Loucy (cell line): ENCODE measurements at regions not wholly inside any gene's neighbourhood (a gene's known extent, or its start where the extent isn't known, plus 50 kb on each side); places are given as distances from the start of the nearest gene placed in this dataset.
A peak's percentile ranks its signal among the peaks of the same experiment; 100 is the strongest.

Source experiments
- H2AFZ ChIP-seq: fragments of 200-600 bp; sonication (generic); 2 replicates; pipeline ENCODE4 v1.6.0; 2016; ENCODE audit warnings: antibody characterized with exemption, mild to moderate bottlenecking, low read length, moderate library complexity
- H3F3A ChIP-seq: fragments of 200-600 bp; 2 replicates; pipeline ENCODE4 v1.6.0; 2016; ENCODE audit warnings: antibody characterized with exemption, low read depth, mild to moderate bottlenecking
- H3K27me3 ChIP-seq: fragments of 200-600 bp; sonication (generic); 2 replicates; pipeline ENCODE4 v1.6.1; 2014; ENCODE audit warnings: low read length, mild to moderate bottlenecking; ENCODE audit not compliant: insufficient read depth, poor library complexity, severe bottlenecking
- H3K36me3 ChIP-seq: fragments of 200-600 bp; sonication (generic); 2 replicates; pipeline ENCODE4 v1.6.1; 2016; ENCODE audit warnings: low read length; ENCODE audit not compliant: insufficient read depth
- H3K4me1 ChIP-seq: fragments of 200-600 bp; sonication (generic); 2 replicates; pipeline ENCODE4 v1.5.1; 2014; ENCODE audit warnings: low read length, mild to moderate bottlenecking; ENCODE audit not compliant: insufficient read depth, poor library complexity, severe bottlenecking
- H3K4me2 ChIP-seq: fragments of 200-600 bp; sonication (generic); 2 replicates; pipeline ENCODE4 v1.6.0; 2014; ENCODE audit warnings: antibody characterized with exemption, low read length, low read depth, mild to moderate bottlenecking; ENCODE audit not compliant: poor library complexity, severe bottlenecking
- H3K4me3 ChIP-seq: fragments of 200-600 bp; sonication (generic); 2 replicates; pipeline ENCODE4 v1.5.1; 2014; ENCODE audit warnings: low read length, mild to moderate bottlenecking, mixed read lengths; ENCODE audit not compliant: poor library complexity, severe bottlenecking
- H3K79me2 ChIP-seq: fragments of 200-600 bp; sonication (generic); 2 replicates; pipeline ENCODE4 v1.6.1; 2014; ENCODE audit warnings: low read length; ENCODE audit not compliant: insufficient read depth
- H3K9ac ChIP-seq: fragments of 200-600 bp; sonication (generic); 2 replicates; pipeline ENCODE4 v1.6.0; 2014; ENCODE audit warnings: mild to moderate bottlenecking, low read depth, low read length, moderate library complexity; ENCODE audit not compliant: poor library complexity, severe bottlenecking
- H3K9me2 ChIP-seq: fragments of 200-600 bp; sonication (generic); replicated peaks from 2 replicates; pipeline ENCODE4 v1.6.1; 2016; ENCODE audit warnings: low read depth, low read length, mixed read lengths
- H3K9me3 ChIP-seq: fragments of 200-600 bp; sonication (generic); 2 replicates; pipeline ENCODE4 v1.6.1; 2014; ENCODE audit warnings: mild to moderate bottlenecking, antibody characterized with exemption, low read length, low read depth; ENCODE audit not compliant: insufficient read depth
- H4K20me1 ChIP-seq: fragments of 200-600 bp; sonication (generic); 2 replicates; pipeline ENCODE4 v1.6.0; 2014; ENCODE audit warnings: antibody characterized with exemption, low read length, mild to moderate bottlenecking; ENCODE audit not compliant: insufficient read depth, poor library complexity, severe bottlenecking
- EZH2phosphoT487 ChIP-seq: fragments of 200-600 bp; IDR thresholded peaks from 2 replicates; pipeline ENCODE4 v1.6.1; 2018; ENCODE audit warnings: antibody characterized with exemption, mild to moderate bottlenecking, moderate library complexity, borderline replicate concordance
- TF ChIP-seq, protein P1 (sequence below): fragments of 200-600 bp; sonication (generic); conservative IDR thresholded peaks from 2 replicates; pipeline ENCODE4 v1.5.1; 2014; ENCODE audit warnings: mild to moderate bottlenecking, antibody characterized with exemption, low read length

DNA sequence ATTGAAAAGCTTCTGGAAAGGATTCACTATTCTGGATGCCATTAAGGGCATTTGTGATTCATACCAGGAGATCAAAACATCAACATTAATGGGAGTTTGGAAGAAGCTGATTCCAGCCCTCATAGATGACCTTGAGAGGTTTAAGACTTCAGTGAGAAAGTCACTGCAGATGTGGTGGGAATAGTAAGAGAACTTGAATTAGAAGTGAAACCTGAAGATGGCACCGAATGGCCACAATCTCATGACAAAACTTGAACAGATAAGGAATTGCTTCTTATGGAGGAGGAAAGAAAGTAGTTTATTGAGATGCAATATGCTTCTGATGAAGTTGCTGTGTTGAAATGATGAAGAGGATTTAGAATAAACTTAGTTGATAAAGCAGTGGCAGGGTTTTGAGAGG, 254.6 kb upstream of the SLC24A2 start:
- peak overlapping the region; percentile 36 for H3K4me3 ChIP-seq
- H2AFZ ChIP-seq, result peak overlapping the region; percentile 91
- peaks cover 27% of the 10 kb centered on the region for H3K4me1 ChIP-seq
- H3K27me3 ChIP-seq, result no peaks in the 10 kb centered on the region
- H3K9me3 ChIP-seq, result no peaks in the 10 kb centered on the region
- H3F3A ChIP-seq, result no peaks in the 10 kb centered on the region
- peak overlapping the region; percentile 52 for H3K9ac ChIP-seq
- H4K20me1 ChIP-seq, result no peaks in the 10 kb centered on the region
- no peaks in the 10 kb centered on the region for H3K36me3 ChIP-seq
- H3K9me2 ChIP-seq, result no peaks in the 10 kb centered on the region
- H3K79me2 ChIP-seq, result no peaks in the 10 kb centered on the region
- peak overlapping the region; percentile 73 for H3K4me2 ChIP-seq
- TF ChIP-seq, protein P1, sequence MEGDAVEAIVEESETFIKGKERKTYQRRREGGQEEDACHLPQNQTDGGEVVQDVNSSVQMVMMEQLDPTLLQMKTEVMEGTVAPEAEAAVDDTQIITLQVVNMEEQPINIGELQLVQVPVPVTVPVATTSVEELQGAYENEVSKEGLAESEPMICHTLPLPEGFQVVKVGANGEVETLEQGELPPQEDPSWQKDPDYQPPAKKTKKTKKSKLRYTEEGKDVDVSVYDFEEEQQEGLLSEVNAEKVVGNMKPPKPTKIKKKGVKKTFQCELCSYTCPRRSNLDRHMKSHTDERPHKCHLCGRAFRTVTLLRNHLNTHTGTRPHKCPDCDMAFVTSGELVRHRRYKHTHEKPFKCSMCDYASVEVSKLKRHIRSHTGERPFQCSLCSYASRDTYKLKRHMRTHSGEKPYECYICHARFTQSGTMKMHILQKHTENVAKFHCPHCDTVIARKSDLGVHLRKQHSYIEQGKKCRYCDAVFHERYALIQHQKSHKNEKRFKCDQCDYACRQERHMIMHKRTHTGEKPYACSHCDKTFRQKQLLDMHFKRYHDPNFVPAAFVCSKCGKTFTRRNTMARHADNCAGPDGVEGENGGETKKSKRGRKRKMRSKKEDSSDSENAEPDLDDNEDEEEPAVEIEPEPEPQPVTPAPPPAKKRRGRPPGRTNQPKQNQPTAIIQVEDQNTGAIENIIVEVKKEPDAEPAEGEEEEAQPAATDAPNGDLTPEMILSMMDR, result peak; percentile 43
- TF ChIP-seq EZH2phosphoT487, result no peak

DNA sequence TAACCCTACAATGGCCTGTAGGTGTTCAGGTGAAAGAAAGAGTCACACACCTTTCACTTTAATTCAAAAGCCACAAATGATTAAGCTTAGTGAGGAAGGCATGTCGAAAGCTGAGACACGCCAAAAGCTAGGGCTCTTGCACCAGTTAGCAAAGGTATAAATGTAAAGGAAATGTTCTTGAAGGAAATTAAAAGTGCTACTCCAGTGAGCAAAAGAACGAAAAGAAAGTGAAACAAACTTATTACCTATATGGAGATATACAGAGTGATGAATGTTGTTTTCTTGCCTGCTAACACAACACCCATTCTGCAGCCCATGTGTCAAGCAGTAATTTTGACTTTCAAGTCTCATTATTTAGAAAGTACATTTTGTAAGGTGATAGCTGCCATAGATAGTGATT, 254.2 kb upstream of the SLC24A2 start:
- Histone ChIP-seq H3K9ac (peak overlapping the region; percentile 52), H2AFZ (peak overlapping the region; percentile 91), H3K9me3 (no peaks in the 10 kb centered on the region), H3F3A (no peaks in the 10 kb centered on the region), H3K4me1 (peaks cover 27% of the 10 kb centered on the region), H3K27me3 (no peaks in the 10 kb centered on the region), H3K4me2 (peak overlapping the region; percentile 73), H4K20me1 (no peaks in the 10 kb centered on the region), H3K36me3 (no peaks in the 10 kb centered on the region), H3K4me3 (peak overlapping the region; percentile 36), H3K79me2 (no peaks in the 10 kb centered on the region), H3K9me2 (no peaks in the 10 kb centered on the region)
- TF ChIP-seq EZH2phosphoT487, result no peak
- TF ChIP-seq, protein P1, result no peak

DNA sequence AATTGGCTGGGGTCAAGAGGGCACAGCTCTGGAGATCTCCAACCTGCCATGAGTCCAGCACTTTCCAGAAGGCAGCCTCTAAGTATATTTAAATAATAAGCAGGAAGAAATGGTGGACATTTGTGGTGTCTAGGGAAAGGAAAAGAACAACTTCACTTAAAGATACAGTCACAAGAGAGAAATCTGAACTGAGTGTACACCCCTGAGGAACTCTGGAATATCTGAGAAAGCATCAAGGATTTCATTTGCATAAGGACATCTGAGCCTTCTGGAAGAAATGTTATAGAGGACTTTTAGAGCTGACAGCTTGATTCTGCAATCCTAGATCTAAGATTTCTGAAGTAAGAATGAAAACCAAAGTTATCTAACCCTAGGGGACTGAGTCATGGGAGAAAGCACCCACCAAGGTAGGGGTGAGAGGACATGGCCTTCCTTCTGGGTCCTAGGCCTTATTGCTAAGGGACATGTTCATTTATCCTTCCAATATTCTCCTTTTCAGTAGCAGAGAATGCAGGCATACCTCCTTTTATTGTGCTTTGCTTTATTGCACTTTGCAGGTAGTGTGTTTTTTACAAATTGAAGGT, 253.4 kb upstream of the SLC24A2 start:
- Histone ChIP-seq H3K4me1 (peaks cover 27% of the 10 kb centered on the region), H3K9me3 (no peaks in the 10 kb centered on the region), H3K9ac (no peak overlapping the region), H4K20me1 (no peaks in the 10 kb centered on the region), H3F3A (no peaks in the 10 kb centered on the region), H3K9me2 (no peaks in the 10 kb centered on the region), H3K79me2 (no peaks in the 10 kb centered on the region), H3K4me3 (no peak overlapping the region), H3K27me3 (no peaks in the 10 kb centered on the region), H3K4me2 (no peak overlapping the region), H3K36me3 (no peaks in the 10 kb centered on the region), H2AFZ (peak overlapping the region; percentile 91; the same call in 1 of the 2 replicates)
- TF ChIP-seq, protein P1, result no peak
- no peak for TF ChIP-seq EZH2phosphoT487
